ENCODE measurements at regions not wholly inside any gene's neighbourhood (a gene's known extent, or its start where the extent isn't known, plus 50 kb on each side); places are given as distances from the start of the nearest gene placed in this dataset.

- H3K36me3 ChIP-seq (ENCODE audit: insufficient read depth, low read length) = no peaks in the 10 kb centered on the region
- H3K27ac ChIP-seq (ENCODE audit: low read length) = no peak overlapping the region
- H3K27me3 ChIP-seq (ENCODE audit: insufficient read depth, low read depth, low read length) = no peaks in the 10 kb centered on the region
- H4K20me1 ChIP-seq (ENCODE audit: insufficient read depth) = no peaks in the 10 kb centered on the region
- no peaks in the 10 kb centered on the region for H3F3A ChIP-seq (ENCODE audit: insufficient read depth, low read length, poor library complexity, severe bottlenecking)
- no peak overlapping the region for H3K4me3 ChIP-seq (ENCODE audit: low read length)
- H2AFZ ChIP-seq (ENCODE audit: low read depth, low read length) = no peak overlapping the region
- no peak for TF ChIP-seq MXI1 (conservative IDR thresholded peaks at IDR 0.05; ENCODE audit: poor library complexity, severe bottlenecking)
- no peak for TF ChIP-seq SMC3 (conservative IDR thresholded peaks at IDR 0.05; ENCODE audit: poor library complexity)
- TF ChIP-seq TAF1 (IDR thresholded peaks at IDR 0.05; ENCODE audit: low read depth) = no peak
- no peak for TF ChIP-seq RAD21 (conservative IDR thresholded peaks at IDR 0.05)
- no peak for TF ChIP-seq POLR2AphosphoS5 (IDR thresholded peaks at IDR 0.05)
- TF ChIP-seq CTCF (IDR thresholded peaks at IDR 0.05; ENCODE audit: poor library complexity, severe bottlenecking) = no peak
- no peak for TF ChIP-seq EZH2 (IDR thresholded peaks at IDR 0.05; ENCODE audit: borderline replicate concordance, insufficient read depth, low read length, poor library complexity, severe bottlenecking)
- no peak for TF ChIP-seq EP300 (conservative IDR thresholded peaks at IDR 0.05; ENCODE audit: poor library complexity, severe bottlenecking)
- no peak for TF ChIP-seq REST (IDR thresholded peaks at IDR 0.05; ENCODE audit: borderline replicate concordance)
- no peaks in the 10 kb centered on the region for H3K79me2 ChIP-seq (replicated peaks; ENCODE audit: insufficient read depth, low read length)
- H3K9me3 ChIP-seq (ENCODE audit: low read length) = no peaks in the 10 kb centered on the region
- H3K9me2 ChIP-seq (ENCODE audit: insufficient read depth, low read length) = no peaks in the 10 kb centered on the region
- H3K4me2 ChIP-seq (ENCODE audit: low read length) = no peak overlapping the region
- H3K9ac ChIP-seq (ENCODE audit: low read length) = no peak overlapping the region
Observed at GRCh38 chr13:58884353-58885209, 1253.0 kb downstream of the PCDH17 start.

- H3K9me2 ChIP-seq (ENCODE audit: insufficient read depth, low read length) = no peaks in the 10 kb centered on the region
Observed at GRCh38 chr13:58889474-58889873, 1257.9 kb downstream of the PCDH17 start.

More at GRCh38 chr13:58889474-58889873, 1257.9 kb downstream of the PCDH17 start:
- H3K9ac ChIP-seq (ENCODE audit: low read length) = no peak overlapping the region
- no peaks in the 10 kb centered on the region for H3F3A ChIP-seq (ENCODE audit: insufficient read depth, low read length, poor library complexity, severe bottlenecking)
- no peaks in the 10 kb centered on the region for H3K79me2 ChIP-seq (replicated peaks; ENCODE audit: insufficient read depth, low read length)
- H3K27me3 ChIP-seq (ENCODE audit: insufficient read depth, low read depth, low read length) = no peaks in the 10 kb centered on the region
- no peak overlapping the region for H3K4me2 ChIP-seq (ENCODE audit: low read length)
- no peak overlapping the region for H3K4me3 ChIP-seq (ENCODE audit: low read length)
- H3K27ac ChIP-seq (ENCODE audit: low read length) = no peak overlapping the region
- no peaks in the 10 kb centered on the region for H3K36me3 ChIP-seq (ENCODE audit: insufficient read depth, low read length)
- H2AFZ ChIP-seq (ENCODE audit: low read depth, low read length) = no peak overlapping the region
- H3K9me3 ChIP-seq (ENCODE audit: low read length) = no peaks in the 10 kb centered on the region
- H4K20me1 ChIP-seq (ENCODE audit: insufficient read depth) = no peaks in the 10 kb centered on the region
- TF ChIP-seq MXI1 (conservative IDR thresholded peaks at IDR 0.05; ENCODE audit: poor library complexity, severe bottlenecking) (no peak), POLR2AphosphoS5 (IDR thresholded peaks at IDR 0.05) (no peak), SMC3 (conservative IDR thresholded peaks at IDR 0.05; ENCODE audit: poor library complexity) (no peak), REST (IDR thresholded peaks at IDR 0.05; ENCODE audit: borderline replicate concordance) (no peak), TAF1 (IDR thresholded peaks at IDR 0.05; ENCODE audit: low read depth) (no peak), CTCF (IDR thresholded peaks at IDR 0.05; ENCODE audit: poor library complexity, severe bottlenecking) (no peak), EZH2 (IDR thresholded peaks at IDR 0.05; ENCODE audit: borderline replicate concordance, insufficient read depth, low read length, poor library complexity, severe bottlenecking) (no peak), EP300 (conservative IDR thresholded peaks at IDR 0.05; ENCODE audit: poor library complexity, severe bottlenecking) (no peak), RAD21 (conservative IDR thresholded peaks at IDR 0.05) (no peak)
